Hematopoietic multipotent progenitor cell treated with erythropoietin and hydrocortisone succinate and interleukin-3 and kit ligand, for 17 days (in vitro differentiated cells): ENCODE measurements at regions not wholly inside any gene's neighbourhood (a gene's known extent, or its start where the extent isn't known, plus 50 kb on each side); places are given as distances from the start of the nearest gene placed in this dataset.
"Not testable (repeated sequence)": the region's sequence is repeated elsewhere in the genome, so short reads cannot be mapped to it uniquely, and the experiment has no call there.

Experiments used
- DNase-seq: peaks from one replicate; pipeline ENCODE4 v3.0.0-alpha.2; 2015; ENCODE audit warnings: low spot score

DNA sequence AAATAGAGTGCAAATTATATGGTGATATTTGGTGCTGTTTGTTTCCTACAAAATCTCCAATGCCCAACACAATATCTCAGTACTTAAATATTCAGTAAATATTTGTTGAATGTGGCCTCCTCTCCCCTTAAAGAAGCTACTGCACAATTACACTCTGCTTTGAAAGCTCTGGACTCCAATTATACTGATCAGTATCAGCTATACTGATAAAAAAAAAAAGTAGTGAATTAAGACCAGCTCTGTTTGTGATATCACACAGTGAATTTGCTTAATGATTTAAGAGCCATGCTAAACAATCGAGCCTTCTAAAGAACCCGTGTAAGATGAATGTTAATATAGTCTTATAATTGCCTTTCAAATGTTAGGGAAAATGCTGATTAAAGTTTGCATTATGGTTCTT, 543.2 kb upstream of the API5 start:
- DNase-seq: no peak

- no peak for DNase-seq
Measured at GRCh38 chr11:42770444-42771065, 541.2 kb upstream of the API5 start.

DNA sequence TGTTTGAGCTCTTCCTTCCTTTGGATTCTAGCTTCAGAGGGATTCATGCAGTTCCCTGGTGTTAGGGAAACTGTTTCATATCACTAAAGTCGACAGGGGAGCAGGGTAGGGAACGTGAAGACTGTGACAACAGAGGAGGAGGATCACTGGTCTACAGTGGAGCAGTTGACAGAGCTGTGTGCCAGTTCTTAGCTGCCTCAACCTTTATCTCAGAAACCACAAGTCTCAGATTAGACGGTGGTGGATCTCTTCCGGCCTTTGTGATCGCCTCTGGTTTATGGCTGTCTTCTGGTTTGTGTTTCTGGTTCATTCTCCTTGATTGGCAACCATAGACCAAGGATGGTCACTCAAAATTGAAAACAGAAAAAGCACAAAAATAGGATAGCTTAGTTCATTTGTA, 538.9 kb upstream of the API5 start:
- DNase-seq: no peak

GRCh38 chr11:42773729-42774128, 538.1 kb upstream of the API5 start:
- DNase-seq: no peak

DNA sequence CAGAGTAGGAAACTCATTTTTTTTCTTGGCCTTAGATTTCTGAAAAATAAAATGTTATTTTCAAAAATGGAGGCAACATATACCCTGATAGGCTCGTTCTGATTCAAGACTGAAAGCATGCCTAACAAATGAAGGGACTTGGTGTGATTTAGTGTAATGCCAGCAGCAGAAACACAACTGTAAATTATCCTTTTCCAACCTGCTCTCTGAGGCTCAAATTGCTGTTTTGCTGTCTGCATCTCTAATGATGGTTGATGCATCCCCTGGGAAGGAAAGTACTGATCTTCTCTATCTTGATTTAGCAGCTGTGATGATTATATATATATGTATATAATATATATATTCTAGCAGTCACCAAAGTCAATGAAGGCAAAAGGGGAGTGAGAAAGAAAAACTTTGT, 537.2 kb upstream of the API5 start:
- DNase-seq: no peak

DNA sequence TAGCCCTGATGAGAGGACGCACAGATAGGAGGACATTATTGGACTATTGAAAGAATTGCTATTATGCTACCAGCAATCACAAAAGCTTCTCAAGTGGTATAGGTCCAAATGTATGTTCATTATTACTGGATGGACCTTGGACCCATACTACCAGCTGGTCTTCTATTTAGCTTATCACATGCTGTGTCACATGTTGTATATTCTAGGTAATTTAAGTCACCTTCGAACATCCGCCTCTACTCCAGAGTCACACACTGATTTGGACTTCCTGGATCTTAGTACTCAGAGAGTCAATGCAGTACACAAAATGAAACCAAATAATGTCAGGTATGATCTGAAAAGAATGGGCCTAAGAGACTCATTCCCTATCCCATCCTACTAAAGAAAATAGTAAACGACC, 534.0 kb upstream of the API5 start:
- no peak for DNase-seq

DNA sequence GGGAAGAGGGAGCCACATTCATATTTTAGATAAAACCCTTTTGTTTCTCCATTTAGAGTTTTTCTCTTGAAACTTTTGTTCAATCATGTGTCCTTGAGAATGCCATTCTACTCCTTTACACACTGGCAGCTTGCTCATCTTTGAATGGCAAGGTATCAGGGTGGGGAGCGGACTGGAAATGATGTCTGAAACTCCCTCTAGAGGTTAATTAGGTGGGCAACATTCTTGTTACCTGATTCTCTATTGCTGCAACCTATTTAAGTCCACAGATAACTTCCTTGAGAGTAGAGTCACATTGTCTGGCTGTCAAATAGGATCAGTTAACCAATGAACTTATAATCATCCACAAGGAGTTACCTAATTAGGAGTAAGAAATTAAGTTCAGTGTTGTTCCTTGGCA, 533.6 kb upstream of the API5 start:
- DNase-seq: no peak

GRCh38 chr11:42779555-42779954, 532.2 kb upstream of the API5 start:
- no peak for DNase-seq

- no peak for DNase-seq
Measured at GRCh38 chr11:42786981-42787380, 524.8 kb upstream of the API5 start.

DNA sequence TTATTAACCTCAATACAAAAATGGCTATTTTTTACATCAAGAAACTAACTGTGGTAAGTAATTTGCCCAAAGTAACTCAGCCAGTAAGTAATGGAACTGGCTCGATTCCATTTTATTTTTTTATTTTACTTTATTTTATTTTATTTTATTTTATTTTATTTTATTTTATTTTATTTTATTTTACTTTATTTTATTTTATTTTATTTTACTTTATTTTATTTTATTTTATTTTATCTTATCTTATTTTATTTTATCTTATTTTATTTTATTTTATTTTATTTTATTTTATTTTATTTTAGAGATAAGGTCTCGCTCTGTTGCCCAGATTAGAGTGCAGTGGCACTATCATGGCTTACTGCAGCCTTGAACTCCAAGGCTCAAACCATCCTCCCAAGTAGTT, 516.3 kb upstream of the API5 start:
- not testable (repeated sequence) for DNase-seq

GRCh38 chr11:42800041-42800440, 511.8 kb upstream of the API5 start:
- no peak for DNase-seq

DNA sequence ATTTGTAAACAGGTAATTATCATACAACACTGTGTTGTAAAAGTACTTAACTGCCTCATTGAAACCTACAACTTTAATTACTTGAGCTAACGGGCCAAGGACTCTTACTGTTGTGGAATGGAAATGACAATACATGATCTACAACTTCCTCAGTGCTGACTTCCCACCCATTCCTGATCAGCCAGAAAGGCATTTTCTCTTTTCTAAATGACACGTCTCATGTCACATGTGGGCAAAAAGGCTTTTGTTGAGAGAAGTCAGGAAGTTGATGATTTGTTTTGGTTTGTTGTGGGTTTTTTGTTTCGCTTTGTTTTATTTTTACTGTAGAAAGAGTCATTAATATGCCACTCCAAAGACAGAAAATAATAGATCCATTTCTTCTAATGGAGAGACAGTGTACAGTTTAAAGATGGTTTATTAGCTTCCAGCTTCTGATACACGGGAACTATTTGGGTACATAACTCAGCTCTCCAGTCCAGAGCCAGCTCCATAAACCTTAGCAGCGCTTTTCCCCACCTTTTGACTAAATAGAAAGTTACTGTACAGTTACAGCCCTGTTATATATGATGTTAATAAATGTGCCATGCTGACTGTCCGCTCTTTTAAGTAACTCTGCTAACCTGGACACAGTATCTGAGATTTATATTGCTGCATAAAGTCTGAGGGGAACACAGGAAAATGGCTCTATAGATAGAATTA, 509.4 kb upstream of the API5 start:
- DNase-seq: no peak

GRCh38 chr11:42806191-42806590, 505.6 kb upstream of the API5 start:
- DNase-seq: no peak

- DNase-seq: no peak
Measured at GRCh38 chr11:42812361-42812760, 499.4 kb upstream of the API5 start.

- no peak for DNase-seq
Measured at GRCh38 chr11:42812960-42813359, 498.8 kb upstream of the API5 start.

DNA sequence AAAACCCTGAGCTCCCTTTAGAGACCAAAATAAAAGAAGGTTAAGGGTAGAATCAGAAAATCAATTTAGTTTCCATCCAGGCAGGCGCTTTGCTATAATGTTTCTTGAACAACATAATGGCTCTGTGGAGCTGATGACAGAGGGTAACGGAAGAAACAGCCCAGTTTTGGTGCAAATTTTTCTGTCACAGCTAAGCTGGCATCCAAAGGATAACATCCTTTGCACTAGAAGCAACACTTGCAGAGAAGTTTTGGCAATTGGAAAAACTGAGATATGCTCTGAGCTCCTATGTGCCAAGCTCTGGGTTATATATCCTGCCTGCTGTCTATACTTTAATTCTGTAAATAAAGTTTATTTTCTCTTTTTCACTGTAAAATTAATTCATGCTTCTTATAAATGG, 495.3 kb upstream of the API5 start:
- DNase-seq: no peak

- DNase-seq: no peak
Measured at GRCh38 chr11:42819126-42819525, 492.7 kb upstream of the API5 start.

- DNase-seq: not testable (repeated sequence)
Measured at GRCh38 chr11:42822188-42822587, 489.6 kb upstream of the API5 start.

- no peak for DNase-seq
Measured at GRCh38 chr11:42823546-42823945, 488.2 kb upstream of the API5 start.

DNA sequence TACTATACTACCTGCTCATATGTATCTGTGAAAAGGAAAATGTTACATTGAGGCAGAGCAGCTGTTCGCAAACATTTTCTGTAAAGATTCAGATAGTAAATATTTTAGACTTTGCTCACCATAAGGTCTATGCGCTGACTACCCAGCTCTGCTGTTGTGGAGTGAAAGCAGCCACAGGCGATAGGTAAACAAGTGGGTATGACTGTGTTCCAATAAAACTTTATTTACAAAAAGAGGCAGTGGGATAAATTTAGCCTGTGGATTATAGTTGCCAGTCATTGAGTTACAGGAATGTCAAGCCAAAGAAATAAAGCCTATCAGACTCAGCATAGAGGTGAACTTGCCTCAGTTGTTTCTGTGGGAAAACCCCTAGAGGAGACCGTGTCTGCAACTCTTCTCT, 487.7 kb upstream of the API5 start:
- DNase-seq: no peak

- DNase-seq: no peak
Measured at GRCh38 chr11:42825598-42825997, 486.2 kb upstream of the API5 start.

DNA sequence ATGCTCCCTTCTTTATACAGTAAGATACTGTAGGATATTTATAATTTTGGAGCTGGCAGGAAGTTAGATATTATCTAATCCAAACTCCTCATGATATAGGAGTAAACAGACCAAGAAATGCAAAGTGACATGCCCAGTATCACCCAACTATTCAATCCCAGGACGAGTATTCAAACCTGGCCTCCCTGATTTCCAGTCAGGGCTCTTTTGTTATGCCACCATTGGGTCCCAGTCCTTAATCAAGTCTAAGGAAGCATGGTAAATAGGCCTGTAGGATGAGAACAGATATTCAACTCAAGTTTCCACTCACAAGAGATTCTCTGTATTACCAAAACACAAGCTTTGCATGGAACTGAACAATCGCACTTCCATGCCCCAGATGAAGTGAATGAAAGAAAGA, 484.0 kb upstream of the API5 start:
- no peak for DNase-seq

GRCh38 chr11:42837994-42838393, 473.8 kb upstream of the API5 start:
- no peak for DNase-seq

- no peak for DNase-seq
Measured at GRCh38 chr11:42840176-42840829, 471.5 kb upstream of the API5 start.
